Thyroid gland (tissue), 4 donors: ENCODE measurements at regions not wholly inside any gene's neighbourhood (a gene's known extent, or its start where the extent isn't known, plus 50 kb on each side); places are given as distances from the start of the nearest gene placed in this dataset.
A peak's percentile ranks its signal among the peaks of the same experiment; 100 is the strongest.

Experiments
- DNase-seq, 2 donors: peaks; one replicate each; pipeline ENCODE4 v3.0.0-alpha.2; 2019
- H3K27ac ChIP-seq, 3 donors: fragments of 200-600 bp; sonication (generic); 1 replicate in 2 of 3; 2 replicates in 1 of 3; pipeline ENCODE4 v1.5.1; 2016 to 2019; ENCODE audit warnings: mild to moderate bottlenecking in 1 of 3, moderate library complexity in 1 of 3
- H3K27me3 ChIP-seq: fragments of 200-600 bp; sonication (generic); one replicate; pipeline ENCODE4 v1.5.1; 2019
- H3K36me3 ChIP-seq, 2 donors: fragments of 200-600 bp; sonication (generic); one replicate each; pipeline ENCODE4 v1.5.1; 2016 to 2019
- H3K4me1 ChIP-seq, 2 donors: fragments of 200-600 bp; sonication (generic); one replicate each; pipeline ENCODE4 v1.5.1; 2017 to 2019
- H3K4me3 ChIP-seq, 3 donors: fragments of 200-600 bp; sonication (generic); replicated peaks in 1 of 3; 1 replicate in 2 of 3; 2 replicates in 1 of 3; pipeline ENCODE4 v1.5.1; 2016; ENCODE audit warnings: mild to moderate bottlenecking in 1 of 3
- H3K9me3 ChIP-seq: fragments of 200-600 bp; sonication (generic); one replicate; pipeline ENCODE4 v1.5.1; 2017
- CTCF ChIP-seq, 6 experiments: fragments of 200-600 bp in 3 of 6; fragments of 450-650 bp in 3 of 6; sonication (generic) in 3 of 6; IDR thresholded peaks; one replicate each; pipeline ENCODE4 v1.5.1; 2016 to 2019; ENCODE audit warnings: antibody characterized with exemption in 6 of 6, mild to moderate bottlenecking in 2 of 6, inconsistent platforms in 1 of 6, moderate library complexity in 1 of 6
- POLR2A ChIP-seq, 2 donors: fragments of 450-650 bp; IDR thresholded peaks; one replicate each; pipeline ENCODE4 v1.6.1; 2017; ENCODE audit warnings: antibody characterized with exemption in 2 of 2, mild to moderate bottlenecking in 2 of 2, moderate library complexity in 1 of 2
- WGBS, 2 donors: methylation state at CpG; one replicate each; pipeline ENCODE4 v1.1.5; 2017; 5-methylcytosine and 5-hydroxymethylcytosine counted together
- intact Hi-C: fragments of 100-400 bp; cut with DNase I; formaldehyde crosslinking; loops from one replicate; pipeline ENCODE4 v1.15.1; 2023

GRCh38 chr4:32417113-32417704, 1697.0 kb downstream of the PCDH7 start:
- H3K4me1 ChIP-seq: no peaks in the 10 kb centered on the region
- no peaks in the 10 kb centered on the region for H3K9me3 ChIP-seq
- 86% methylated on average over 3 of the region's 3 CpGs for WGBS, 2 donors
- no peaks in the 10 kb centered on the region for H3K36me3 ChIP-seq
- no peak for DNase-seq
- peak in 1 of 6 experiments; percentile 23 for TF ChIP-seq CTCF (IDR thresholded peaks at IDR 0.05)
- TF ChIP-seq POLR2A (IDR thresholded peaks at IDR 0.05): no peak
- no peak overlapping the region for H3K27ac ChIP-seq
- intact Hi-C loops: no loop called here
- no peaks in the 10 kb centered on the region for H3K27me3 ChIP-seq
- H3K4me3 ChIP-seq: no peak overlapping the region

GRCh38 chr4:32423267-32423666, 1703.1 kb downstream of the PCDH7 start:
- Histone ChIP-seq H3K27ac (no peak overlapping the region), H3K9me3 (no peaks in the 10 kb centered on the region), H3K4me3 (no peak overlapping the region), H3K27me3 (no peaks in the 10 kb centered on the region), H3K36me3 (no peaks in the 10 kb centered on the region), H3K4me1 (no peaks in the 10 kb centered on the region)
- no peak for DNase-seq
- 90 to 100% methylated on average over 1 to 3 of the region's 3 CpGs for WGBS, 2 donors
- TF ChIP-seq CTCF (IDR thresholded peaks at IDR 0.05): no peak
- no peak for TF ChIP-seq POLR2A (IDR thresholded peaks at IDR 0.05)
- intact Hi-C loops: no loop called here

GRCh38 chr4:32425243-32425642, 1705.1 kb downstream of the PCDH7 start:
- no peak for DNase-seq
- intact Hi-C loops: no loop called here
- TF ChIP-seq CTCF (IDR thresholded peaks at IDR 0.05): no peak
- no peak for TF ChIP-seq POLR2A (IDR thresholded peaks at IDR 0.05)
- Histone ChIP-seq H3K9me3 (no peaks in the 10 kb centered on the region), H3K36me3 (no peaks in the 10 kb centered on the region), H3K27ac (no peak overlapping the region), H3K4me1 (no peaks in the 10 kb centered on the region), H3K27me3 (no peaks in the 10 kb centered on the region), H3K4me3 (no peak overlapping the region)
- WGBS, 2 donors: 81 to 82% methylated on average over 3 of the region's 3 CpGs

- Histone ChIP-seq H3K4me3 (no peak overlapping the region), H3K9me3 (no peaks in the 10 kb centered on the region), H3K27me3 (no peaks in the 10 kb centered on the region), H3K4me1 (no peaks in the 10 kb centered on the region), H3K36me3 (no peaks in the 10 kb centered on the region), H3K27ac (no peak overlapping the region)
- TF ChIP-seq POLR2A (IDR thresholded peaks at IDR 0.05) (no peak), CTCF (IDR thresholded peaks at IDR 0.05) (no peak)
- DNase-seq: no peak
- 80 to 84% methylated on average over 7 of the region's 7 CpGs for WGBS, 2 donors
- intact Hi-C loops: no loop called here
Observed at GRCh38 chr4:32427566-32427965, 1707.4 kb downstream of the PCDH7 start.

GRCh38 chr4:32429151-32429550, 1709.0 kb downstream of the PCDH7 start:
- DNase-seq: no peak
- Histone ChIP-seq H3K4me1 (no peaks in the 10 kb centered on the region), H3K27ac (no peak overlapping the region), H3K9me3 (no peaks in the 10 kb centered on the region), H3K27me3 (no peaks in the 10 kb centered on the region), H3K4me3 (no peak overlapping the region), H3K36me3 (no peaks in the 10 kb centered on the region)
- TF ChIP-seq CTCF (IDR thresholded peaks at IDR 0.05) (no peak), POLR2A (IDR thresholded peaks at IDR 0.05) (no peak)
- intact Hi-C loops: no loop called here
- WGBS, 2 donors: 64 to 71% methylated on average over 2 of the region's 2 CpGs
